Activated CD4-positive, CD25-positive, alpha-beta regulatory T cell (primary cell): ENCODE measurements at regions not wholly inside any gene's neighbourhood (a gene's known extent, or its start where the extent isn't known, plus 50 kb on each side); places are given as distances from the start of the nearest gene placed in this dataset.
"Not testable (repeated sequence)": the region's sequence is repeated elsewhere in the genome, so short reads cannot be mapped to it uniquely, and the experiment has no call there.

Experiments
- DNase-seq, 4 experiments: peaks; one replicate each; lab custom pipeline; 2025; lab: John Stamatoyannopoulos, UW

- DNase-seq, result no peak
Measured at GRCh38 chr6:84871925-84872324, 107.5 kb upstream of the TBX18 start.

GRCh38 chr6:84870672-84871071, 106.3 kb upstream of the TBX18 start:
- DNase-seq, result no peak

DNA sequence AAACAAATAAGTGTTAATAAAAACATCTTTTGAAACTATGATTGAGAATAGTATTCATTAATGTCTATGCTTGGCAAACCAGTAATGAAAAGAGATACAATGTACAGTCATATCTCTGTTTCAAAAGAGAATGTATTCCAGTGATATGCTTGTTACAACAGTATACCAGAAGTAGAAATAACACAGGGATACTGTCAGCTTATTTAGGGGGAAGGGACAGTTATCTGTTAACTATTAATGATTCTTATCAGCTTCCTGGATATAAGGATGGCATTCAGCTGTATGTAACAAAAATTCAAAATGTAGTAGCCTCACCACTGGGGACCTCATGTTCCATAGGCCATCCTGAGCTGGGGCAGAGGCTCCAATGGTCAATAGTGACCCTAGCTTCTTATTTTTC, 103.8 kb upstream of the TBX18 start:
- DNase-seq, result no peak

DNA sequence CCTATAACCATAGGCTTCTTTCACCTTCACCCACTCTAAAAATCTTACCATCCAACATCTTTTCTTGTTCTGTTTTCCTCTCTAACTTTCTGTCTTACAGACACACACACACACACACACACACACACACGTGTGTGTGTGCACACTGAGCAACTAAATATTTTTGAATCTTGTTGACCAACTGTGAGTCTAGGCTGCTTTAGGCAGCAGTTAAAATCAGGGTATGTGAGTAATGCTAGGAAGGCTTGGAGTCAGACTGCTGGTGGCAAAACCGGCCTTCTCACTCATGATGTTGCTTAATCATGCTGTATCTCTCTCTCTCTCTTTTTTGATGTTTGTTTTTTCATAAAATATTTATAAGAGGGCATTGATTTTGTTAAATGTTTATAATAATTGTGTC, 103.1 kb upstream of the TBX18 start:
- no peak for DNase-seq

DNA sequence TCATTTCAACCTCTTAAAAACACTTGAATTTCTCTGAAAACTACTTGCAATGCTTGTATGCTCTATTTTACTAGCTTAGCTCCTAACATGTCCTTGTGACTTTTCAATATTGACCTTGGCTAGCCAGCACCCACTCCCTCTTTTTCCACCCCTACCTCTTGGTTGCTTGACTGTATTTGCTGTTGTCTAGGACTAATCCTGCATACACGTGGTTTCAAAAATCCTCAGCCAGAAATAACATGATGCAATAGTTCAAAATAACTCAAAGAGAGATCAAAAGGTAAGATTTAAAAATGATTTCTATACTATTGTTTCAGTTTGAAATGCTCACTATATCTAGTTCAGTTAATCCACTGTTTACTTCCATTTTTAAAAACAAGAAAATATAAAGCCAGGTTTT, 102.3 kb upstream of the TBX18 start:
- DNase-seq, result no peak

- DNase-seq, result not testable (repeated sequence)
Measured at GRCh38 chr6:84865372-84865771, 101.0 kb upstream of the TBX18 start.

- DNase-seq, result no peak
Measured at GRCh38 chr6:84862843-84863242, 98.4 kb upstream of the TBX18 start.

DNA sequence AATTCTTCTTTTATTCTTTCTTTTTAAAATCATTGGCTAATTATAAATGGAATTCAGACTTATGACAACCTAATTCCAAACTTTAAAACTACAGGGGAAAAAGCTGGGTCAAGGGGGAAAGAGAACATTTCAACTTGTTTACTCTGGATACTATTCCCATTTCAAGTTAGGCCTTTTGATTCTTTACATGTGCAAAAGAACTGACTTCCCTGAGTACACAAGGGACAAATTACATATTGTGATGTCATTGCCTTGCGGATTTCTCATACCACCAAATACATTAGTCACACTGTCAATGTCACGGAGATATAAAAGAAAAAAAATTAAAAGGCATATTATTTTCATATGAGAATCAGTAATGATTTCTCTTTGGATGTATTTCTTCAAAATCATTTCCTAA, 96.5 kb upstream of the TBX18 start:
- DNase-seq, result no peak

DNA sequence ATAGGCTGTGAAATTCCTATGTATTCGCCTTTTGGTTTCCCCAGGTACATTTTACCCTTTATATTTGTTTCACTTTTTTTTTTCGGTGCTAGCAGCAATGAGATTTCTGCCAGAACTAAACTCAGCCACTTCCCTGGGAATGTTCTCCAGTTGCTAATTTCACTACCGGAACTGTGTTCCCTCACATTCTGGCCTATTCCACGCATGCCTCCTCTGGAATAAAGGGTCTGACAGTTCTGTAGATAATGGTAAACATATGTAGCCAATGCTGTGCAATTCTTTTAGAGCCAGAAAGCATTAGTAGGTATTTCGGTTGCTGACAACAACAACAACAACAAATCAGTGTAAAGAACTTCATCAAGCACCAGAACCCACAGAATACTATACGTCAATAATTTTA, 96.1 kb upstream of the TBX18 start:
- DNase-seq, result no peak

GRCh38 chr6:84854811-84855400, 90.5 kb upstream of the TBX18 start:
- no peak for DNase-seq

DNA sequence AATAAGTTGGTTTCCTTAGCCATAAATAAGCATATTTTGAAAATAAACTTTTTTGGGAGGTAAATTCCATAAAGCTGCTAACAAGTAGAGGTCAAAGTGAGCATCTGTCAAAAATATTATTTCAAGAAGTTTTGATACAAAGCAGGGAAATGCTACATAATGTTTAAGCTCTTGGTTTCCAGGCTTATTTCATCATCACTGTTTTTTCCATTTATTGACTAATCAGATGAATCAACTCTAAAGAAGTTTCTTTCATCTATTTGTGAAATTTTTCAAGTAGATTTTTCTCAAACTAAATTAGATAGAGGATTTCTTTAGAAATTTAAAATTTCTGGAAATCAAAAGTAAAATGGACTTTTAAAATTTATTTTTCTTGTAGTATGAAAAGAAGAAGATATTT, 89.5 kb upstream of the TBX18 start:
- no peak for DNase-seq

DNA sequence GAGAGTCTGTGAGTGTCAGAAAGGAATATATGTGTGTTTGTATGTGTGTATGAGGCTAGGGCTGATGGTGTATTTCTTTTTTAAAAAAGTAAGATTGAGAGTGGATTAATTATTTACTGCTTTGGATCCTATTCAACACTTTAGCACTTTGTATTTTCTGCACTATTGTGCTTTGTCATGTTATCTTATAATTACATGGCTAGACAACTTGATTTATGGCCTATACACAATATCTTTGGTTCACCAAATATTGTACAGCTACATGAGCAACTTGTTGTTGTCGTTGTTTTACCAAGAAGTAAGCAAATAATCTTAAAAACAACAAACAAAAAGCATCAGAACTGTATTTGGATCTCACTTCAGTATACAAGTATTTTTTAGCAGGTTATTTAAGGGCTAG, 84.6 kb upstream of the TBX18 start:
- DNase-seq, result no peak

- no peak for DNase-seq
Measured at GRCh38 chr6:84847390-84848160, 83.2 kb upstream of the TBX18 start.

GRCh38 chr6:84842525-84843166, 78.2 kb upstream of the TBX18 start:
- DNase-seq, result no peak

DNA sequence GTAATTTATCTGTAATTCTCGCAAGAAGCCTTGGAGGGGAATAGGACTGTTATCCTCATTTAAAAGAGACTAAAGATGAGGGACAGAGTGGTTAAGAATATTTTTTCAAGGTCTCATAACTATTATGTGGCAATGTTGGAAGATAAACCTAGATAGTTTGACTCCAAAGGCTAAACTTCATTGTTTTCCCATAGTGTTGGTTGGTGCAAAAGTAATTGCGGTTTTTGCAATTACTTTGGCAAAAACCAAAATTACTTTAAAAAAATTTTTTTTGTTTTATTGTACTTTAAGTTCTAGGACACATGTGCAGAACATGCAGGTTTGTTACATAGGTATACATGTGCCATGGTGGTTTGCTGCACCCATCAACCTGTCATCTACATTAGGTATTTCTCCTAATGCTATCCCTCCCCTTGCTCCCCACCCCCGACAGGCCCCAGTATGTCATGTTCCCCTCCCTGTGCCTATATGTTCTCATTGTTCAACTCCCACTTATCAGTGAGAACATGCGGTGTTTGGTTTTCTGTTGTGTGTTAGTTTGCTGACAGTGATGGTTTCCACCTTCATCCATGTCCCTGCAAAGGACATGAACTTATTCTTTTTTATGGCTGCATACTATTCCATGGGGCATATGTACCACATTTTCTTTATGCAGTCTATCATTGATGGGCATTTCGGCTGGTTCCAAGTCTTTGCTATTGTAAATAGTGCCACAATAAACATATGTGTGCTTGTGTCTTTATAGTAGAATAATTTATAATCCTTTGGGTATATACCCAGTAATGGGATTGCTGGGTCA, 72.9 kb upstream of the TBX18 start:
- not testable (repeated sequence) for DNase-seq

- DNase-seq, result no peak
Measured at GRCh38 chr6:84836366-84836765, 72.0 kb upstream of the TBX18 start.

- DNase-seq, result no peak
Measured at GRCh38 chr6:84835340-84835739, 70.9 kb upstream of the TBX18 start.

DNA sequence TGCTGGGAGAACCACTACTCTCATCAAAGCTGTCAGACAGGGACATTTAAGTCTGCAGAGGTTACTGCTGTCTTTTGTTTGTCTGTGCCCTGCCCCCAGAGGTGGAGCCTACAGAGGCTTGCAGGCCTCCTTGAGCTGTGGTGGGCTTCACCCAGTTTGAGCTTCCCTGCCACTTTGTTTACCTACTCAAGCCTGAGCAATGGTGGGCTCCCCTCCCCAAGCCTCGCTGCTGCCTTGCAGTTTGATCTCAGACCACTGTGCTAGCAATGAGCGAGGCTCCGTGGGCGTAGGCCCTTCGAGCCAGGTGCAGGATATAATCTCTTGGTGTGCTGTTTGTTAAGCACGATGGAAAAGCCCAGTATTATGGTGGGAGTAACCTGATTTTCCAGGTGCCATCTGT, 67.5 kb upstream of the TBX18 start:
- DNase-seq, result not testable (repeated sequence)

GRCh38 chr6:84825461-84825860, 61.1 kb upstream of the TBX18 start:
- no peak for DNase-seq

DNA sequence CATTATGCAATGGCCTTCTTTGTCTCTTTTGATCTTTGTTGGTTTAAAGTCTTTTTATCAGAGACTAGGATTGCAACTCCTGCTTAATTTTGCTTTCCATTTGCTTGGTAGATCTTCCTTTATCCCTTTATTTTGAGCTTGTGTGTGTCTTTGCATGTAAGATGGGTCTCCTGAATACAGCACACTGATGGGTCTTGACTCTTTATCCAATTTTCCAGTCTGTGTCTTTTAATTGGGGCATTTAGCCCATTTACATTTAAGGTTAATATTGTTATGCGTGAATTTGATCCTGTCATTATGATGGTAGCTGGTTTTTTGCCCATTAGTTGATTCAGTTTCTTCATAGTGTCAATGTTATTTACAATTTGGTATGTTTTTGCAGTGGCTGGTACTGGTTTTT, 56.9 kb upstream of the TBX18 start:
- not testable (repeated sequence) for DNase-seq

- no peak for DNase-seq
Measured at GRCh38 chr6:84816741-84817140, 52.3 kb upstream of the TBX18 start.

DNA sequence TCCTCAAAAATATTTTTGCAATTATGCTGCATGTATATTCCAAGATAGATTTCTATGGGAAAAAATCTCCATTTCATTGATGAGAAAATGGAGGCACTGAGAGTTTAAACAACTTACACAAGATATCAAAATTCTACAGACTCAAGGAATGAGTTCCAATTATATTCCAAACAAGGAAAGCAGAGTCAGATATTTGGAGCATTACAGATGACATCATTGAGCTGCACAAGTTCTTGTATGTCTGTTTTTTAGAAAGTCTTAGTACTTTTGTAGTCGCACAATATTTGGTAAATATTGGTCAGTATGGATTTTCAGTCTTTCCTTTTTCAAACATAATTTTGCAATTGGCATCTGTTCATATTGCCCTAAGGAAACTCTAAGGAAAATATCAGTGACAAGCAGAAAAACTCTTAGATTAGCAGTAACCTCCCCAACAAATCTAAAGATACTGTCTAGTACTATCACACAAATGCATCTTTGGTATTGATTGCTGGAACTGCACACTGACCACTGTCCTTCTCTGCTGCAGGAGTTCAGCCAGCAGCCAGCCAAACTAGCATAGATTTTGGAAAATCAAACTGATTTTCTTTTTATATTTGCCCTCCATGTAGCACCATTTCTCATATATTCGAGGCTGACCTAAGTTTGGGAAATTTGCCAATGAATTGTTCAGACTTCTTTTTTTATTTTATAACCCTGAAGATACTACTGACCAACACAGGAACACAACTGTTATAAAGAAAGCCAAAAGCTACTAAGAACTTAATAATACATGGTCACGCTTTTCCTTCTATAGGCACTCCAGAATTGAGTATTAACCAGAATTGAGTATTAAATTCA, 51.7 kb upstream of the TBX18 start:
- DNase-seq, result no peak
